ENCODE measurements at regions not wholly inside any gene's neighbourhood (a gene's known extent, or its start where the extent isn't known, plus 50 kb on each side); places are given as distances from the start of the nearest gene placed in this dataset.

GRCh38 chr17:6358131-6358530, 76.8 kb downstream of the AIPL1 start:
- no peak for TF ChIP-seq POLR2AphosphoS5 (IDR thresholded peaks at IDR 0.05)
- no peak for TF ChIP-seq CTCF (IDR thresholded peaks at IDR 0.05)

Data from esophagus muscularis mucosa (tissue), 3 donors.